Colonic mucosa (tissue), 4 donors: ENCODE measurements at regions not wholly inside any gene's neighbourhood (a gene's known extent, or its start where the extent isn't known, plus 50 kb on each side); places are given as distances from the start of the nearest gene placed in this dataset.
"Not testable (repeated sequence)": the region's sequence is repeated elsewhere in the genome, so short reads cannot be mapped to it uniquely, and the experiment has no call there.

ENCODE experiments used
- DNase-seq: peaks from one replicate; pipeline ENCODE4 v3.0.0-alpha.2; 2020
- H3K27ac ChIP-seq: fragments of 200-600 bp; one replicate; pipeline ENCODE4 v1.8.0; 2021
- H3K27me3 ChIP-seq: fragments of 200-600 bp; one replicate; pipeline ENCODE4 v1.8.0; 2021
- H3K36me3 ChIP-seq: fragments of 200-600 bp; one replicate; pipeline ENCODE4 v1.8.0; 2021
- H3K4me1 ChIP-seq: fragments of 200-600 bp; one replicate; pipeline ENCODE4 v1.8.0; 2021; ENCODE audit warnings: mild to moderate bottlenecking
- H3K4me3 ChIP-seq: fragments of 200-600 bp; one replicate; pipeline ENCODE4 v1.8.0; 2021
- H3K9ac ChIP-seq, 2 donors: one replicate each; pipeline ENCODE4 v1.7.0; 2013; ENCODE audit warnings: control low read depth in 2 of 2, low read depth in 2 of 2, low read length in 2 of 2
- H3K9me3 ChIP-seq: fragments of 200-600 bp; one replicate; pipeline ENCODE4 v1.8.0; 2021
- intact Hi-C: fragments of 100-400 bp; cut with DNase I; formaldehyde crosslinking; loops from one replicate; pipeline ENCODE4 v1.14.1; 2022
- TF ChIP-seq, protein P1 (sequence below): fragments of 200-600 bp; IDR thresholded peaks from one replicate; pipeline ENCODE4 v1.8.0; 2022; ENCODE audit warnings: antibody characterized with exemption, mild to moderate bottlenecking
- donor health status: healthy.
- donor health status: DM: no; HTN: no; CAD: no.
- donor health status: DM: no; HTN: no; CAD: no.

DNA sequence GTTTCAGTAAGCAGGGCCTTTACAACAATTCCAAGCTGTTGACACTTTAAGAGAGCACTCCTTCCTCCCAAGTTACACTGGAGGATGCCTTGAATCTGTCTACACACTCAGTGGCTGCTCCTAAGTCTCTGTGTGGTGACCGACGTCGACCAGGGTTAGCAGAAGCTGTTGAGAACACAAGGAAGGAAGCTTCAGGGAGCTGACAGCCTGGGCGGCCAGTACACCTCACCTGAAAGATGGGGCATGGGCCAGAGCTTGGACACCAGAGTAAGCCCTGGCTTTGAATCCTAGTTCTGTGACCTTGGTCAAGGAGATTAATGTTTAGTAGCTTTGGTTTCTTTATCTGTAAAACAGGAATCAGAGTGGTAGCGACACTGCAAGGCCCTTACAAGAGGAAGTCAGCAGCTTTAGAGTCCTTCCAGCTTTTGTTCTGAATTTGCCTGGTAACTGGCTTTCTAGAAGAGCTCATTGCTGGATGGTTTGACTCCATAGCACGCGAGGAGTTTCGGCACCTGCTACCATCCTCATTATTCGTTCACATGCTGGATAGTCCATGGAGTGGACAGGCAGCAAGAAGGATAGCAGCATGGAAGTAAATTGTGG is 214.2 kb downstream of the FGF9 start:
- no peaks in the 10 kb centered on the region for H3K9me3 ChIP-seq
- DNase-seq, result no peak
- no peak overlapping the region for H3K9ac ChIP-seq
- no peaks in the 10 kb centered on the region for H3K36me3 ChIP-seq
- no peak overlapping the region for H3K27ac ChIP-seq
- H3K4me3 ChIP-seq, result no peak overlapping the region
- TF ChIP-seq, protein P1, sequence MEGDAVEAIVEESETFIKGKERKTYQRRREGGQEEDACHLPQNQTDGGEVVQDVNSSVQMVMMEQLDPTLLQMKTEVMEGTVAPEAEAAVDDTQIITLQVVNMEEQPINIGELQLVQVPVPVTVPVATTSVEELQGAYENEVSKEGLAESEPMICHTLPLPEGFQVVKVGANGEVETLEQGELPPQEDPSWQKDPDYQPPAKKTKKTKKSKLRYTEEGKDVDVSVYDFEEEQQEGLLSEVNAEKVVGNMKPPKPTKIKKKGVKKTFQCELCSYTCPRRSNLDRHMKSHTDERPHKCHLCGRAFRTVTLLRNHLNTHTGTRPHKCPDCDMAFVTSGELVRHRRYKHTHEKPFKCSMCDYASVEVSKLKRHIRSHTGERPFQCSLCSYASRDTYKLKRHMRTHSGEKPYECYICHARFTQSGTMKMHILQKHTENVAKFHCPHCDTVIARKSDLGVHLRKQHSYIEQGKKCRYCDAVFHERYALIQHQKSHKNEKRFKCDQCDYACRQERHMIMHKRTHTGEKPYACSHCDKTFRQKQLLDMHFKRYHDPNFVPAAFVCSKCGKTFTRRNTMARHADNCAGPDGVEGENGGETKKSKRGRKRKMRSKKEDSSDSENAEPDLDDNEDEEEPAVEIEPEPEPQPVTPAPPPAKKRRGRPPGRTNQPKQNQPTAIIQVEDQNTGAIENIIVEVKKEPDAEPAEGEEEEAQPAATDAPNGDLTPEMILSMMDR, result no peak
- H3K27me3 ChIP-seq, result no peaks in the 10 kb centered on the region
- H3K4me1 ChIP-seq, result no peaks in the 10 kb centered on the region
- intact Hi-C loops, result no loop called here

DNA sequence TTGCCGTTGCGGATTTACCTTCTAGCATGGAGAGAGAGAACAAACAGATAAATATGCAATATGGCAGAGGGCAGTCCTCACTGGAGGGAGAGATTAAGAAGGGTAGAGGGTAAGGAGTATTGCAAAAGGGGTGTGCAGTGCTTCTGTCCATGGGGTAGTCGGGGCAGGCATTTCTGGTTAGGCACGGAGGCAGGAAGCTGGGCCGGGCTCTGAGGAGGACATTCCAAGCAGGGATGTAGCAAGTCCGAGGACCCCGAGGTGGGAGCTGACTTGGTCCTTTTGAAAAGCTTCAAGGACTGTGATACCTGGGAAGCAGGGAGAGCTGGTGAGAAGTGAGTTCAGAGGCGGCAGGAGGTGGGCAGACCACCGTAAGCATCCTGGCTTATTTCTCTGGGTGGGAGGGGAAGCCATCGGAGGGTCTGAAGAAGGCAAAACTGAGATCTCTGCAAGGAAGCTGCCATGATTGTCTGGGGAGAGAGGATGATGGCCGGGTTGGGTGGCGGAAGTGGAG is 214.9 kb downstream of the FGF9 start:
- TF ChIP-seq, protein P1, result no peak
- H3K27me3 ChIP-seq, result no peaks in the 10 kb centered on the region
- H3K9ac ChIP-seq, result no peak overlapping the region
- DNase-seq, result peak; percentile 3
- no peak overlapping the region for H3K27ac ChIP-seq
- no peaks in the 10 kb centered on the region for H3K9me3 ChIP-seq
- intact Hi-C loops, result no loop called here
- no peak overlapping the region for H3K4me3 ChIP-seq
- no peaks in the 10 kb centered on the region for H3K36me3 ChIP-seq
- H3K4me1 ChIP-seq, result no peaks in the 10 kb centered on the region

DNA sequence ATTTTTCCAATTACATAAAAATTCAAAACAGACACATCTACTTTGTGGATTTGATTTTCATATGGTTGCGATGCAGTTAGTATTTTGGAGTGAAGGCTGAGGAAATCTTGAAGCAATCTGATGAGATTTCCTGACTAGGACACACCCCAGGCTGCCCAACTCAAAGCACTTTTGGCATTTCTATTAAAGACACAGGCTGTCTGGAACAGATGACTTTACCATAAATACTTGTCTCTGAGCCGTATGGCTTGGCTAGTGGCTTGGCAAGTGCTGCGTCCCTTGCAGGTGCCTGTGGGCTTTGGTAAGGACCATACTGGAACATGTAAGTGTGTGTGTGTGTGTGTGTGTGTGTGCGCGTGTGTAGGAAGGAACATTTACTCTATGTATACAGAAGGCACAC is 218.8 kb downstream of the FGF9 start:
- DNase-seq, result no peak
- intact Hi-C loops, result no loop called here
- Histone ChIP-seq H3K27me3 (no peaks in the 10 kb centered on the region), H3K4me1 (peaks cover 3% of the 10 kb centered on the region), H3K27ac (no peak overlapping the region), H3K36me3 (no peaks in the 10 kb centered on the region), H3K9me3 (no peaks in the 10 kb centered on the region), H3K9ac (no peak overlapping the region), H3K4me3 (no peak overlapping the region)
- TF ChIP-seq, protein P1, result no peak

DNA sequence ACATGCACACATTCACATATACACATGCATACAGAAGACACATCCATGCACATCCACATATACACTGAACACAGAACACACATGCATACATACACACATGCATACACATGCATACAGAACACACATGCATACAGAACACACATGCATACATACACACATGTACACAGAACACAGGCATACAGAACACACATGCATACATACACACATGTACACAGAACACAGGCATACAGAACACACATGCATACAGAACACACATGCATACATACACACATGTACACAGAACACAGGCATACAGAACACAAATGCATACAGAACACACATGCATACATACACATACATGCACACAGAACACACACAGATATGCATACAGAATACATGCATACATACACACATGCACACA is 219.3 kb downstream of the FGF9 start:
- intact Hi-C loops, H3K4me3 ChIP-seq, DNase-seq, H3K9me3 ChIP-seq, H3K27me3 ChIP-seq, H3K4me1 ChIP-seq, H3K9ac ChIP-seq, H3K36me3 ChIP-seq, H3K27ac ChIP-seq: not testable (repeated sequence)

DNA sequence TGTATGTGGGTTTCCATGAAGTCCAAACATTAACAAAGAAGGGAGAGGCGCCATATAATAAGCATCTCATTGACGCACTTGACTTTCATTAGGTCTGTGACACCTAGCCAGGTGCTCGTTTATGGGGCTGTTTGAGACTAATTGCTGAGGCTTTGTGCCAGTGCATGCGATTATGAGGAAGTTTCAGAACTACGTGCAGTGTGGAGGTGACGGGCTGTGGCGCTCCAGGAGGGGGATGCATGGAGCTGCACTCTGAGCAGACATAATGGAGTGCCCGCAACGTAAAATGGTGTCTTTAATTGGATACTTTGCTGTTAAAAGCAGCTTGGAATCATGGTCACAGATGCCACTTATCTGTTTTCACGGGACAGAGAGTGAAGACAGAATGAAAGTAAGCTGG is 223.2 kb downstream of the FGF9 start:
- Histone ChIP-seq H3K27me3 (no peaks in the 10 kb centered on the region), H3K4me1 (peaks cover 3% of the 10 kb centered on the region), H3K27ac (peak overlapping the region; percentile 53), H3K9ac (no peak overlapping the region), H3K36me3 (no peaks in the 10 kb centered on the region), H3K4me3 (no peak overlapping the region), H3K9me3 (no peaks in the 10 kb centered on the region)
- TF ChIP-seq, protein P1, result no peak
- intact Hi-C loops, result no loop called here
- DNase-seq, result peak; percentile 68
